Hepatocyte (in vitro differentiated cells): ENCODE measurements at regions not wholly inside any gene's neighbourhood (a gene's known extent, or its start where the extent isn't known, plus 50 kb on each side); places are given as distances from the start of the nearest gene placed in this dataset.

Source experiments
- DNase-seq: peaks from one replicate; pipeline ENCODE4 v3.0.0-alpha.2; 2016; ENCODE audit warnings: low spot score
- H2AFZ ChIP-seq: fragments of 200-600 bp; sonication (generic); 2 replicates; pipeline ENCODE4 v1.6.0; 2016; ENCODE audit warnings: antibody characterized with exemption, mild to moderate bottlenecking
- H3K27ac ChIP-seq: fragments of 200-600 bp; sonication (generic); 2 replicates; pipeline ENCODE4 v1.5.1; 2016; ENCODE audit warnings: mild to moderate bottlenecking
- H3K27me3 ChIP-seq: fragments of 200-600 bp; sonication (generic); 2 replicates; pipeline ENCODE4 v1.6.1; 2016
- H3K36me3 ChIP-seq: fragments of 200-600 bp; sonication (generic); replicated peaks from 2 replicates; pipeline ENCODE4 v1.5.1; 2016; ENCODE audit warnings: low read depth; ENCODE audit not compliant: insufficient read depth
- H3K4me1 ChIP-seq: fragments of 200-600 bp; sonication (generic); 2 replicates; pipeline ENCODE4 v1.5.1; 2016; ENCODE audit warnings: mild to moderate bottlenecking, moderate library complexity; ENCODE audit not compliant: insufficient read depth
- H3K4me2 ChIP-seq: fragments of 200-600 bp; sonication (generic); 2 replicates; pipeline ENCODE4 v1.6.0; 2016
- H3K4me3 ChIP-seq: fragments of 200-600 bp; sonication (generic); 2 replicates; pipeline ENCODE4 v1.5.1; 2016; ENCODE audit warnings: mild to moderate bottlenecking
- H3K79me2 ChIP-seq: fragments of 200-600 bp; sonication (generic); 2 replicates; pipeline ENCODE4 v1.6.0; 2017; ENCODE audit warnings: mild to moderate bottlenecking
- H3K9me2 ChIP-seq: fragments of 200-600 bp; sonication (generic); replicated peaks from 2 replicates; pipeline ENCODE4 v1.6.0; 2017; ENCODE audit warnings: mild to moderate bottlenecking; ENCODE audit not compliant: insufficient read depth
- H3K9me3 ChIP-seq: fragments of 200-600 bp; sonication (generic); 2 replicates; pipeline ENCODE4 v1.5.1; 2016; ENCODE audit warnings: low read depth, mild to moderate bottlenecking
- H4K20me1 ChIP-seq: fragments of 200-600 bp; sonication (generic); 2 replicates; pipeline ENCODE4 v1.6.0; 2016; ENCODE audit warnings: mild to moderate bottlenecking; ENCODE audit not compliant: insufficient read depth, poor library complexity, severe bottlenecking
- CTCF ChIP-seq: fragments of 200-600 bp; sonication (generic); IDR thresholded peaks from 2 replicates; pipeline ENCODE4 v1.5.1; 2016; ENCODE audit warnings: antibody characterized with exemption, mild to moderate bottlenecking; ENCODE audit not compliant: poor library complexity
- EZH2 ChIP-seq: fragments of 200-600 bp; sonication (generic); IDR thresholded peaks from 2 replicates; pipeline ENCODE4 v1.6.1; 2016; ENCODE audit warnings: antibody characterized with exemption, mild to moderate bottlenecking, borderline replicate concordance
- EZH2phosphoT487 ChIP-seq: fragments of 200-600 bp; sonication (generic); IDR thresholded peaks from one replicate; pipeline ENCODE4 v1.6.1; 2018; ENCODE audit warnings: antibody characterized with exemption, mild to moderate bottlenecking, low read depth, moderate library complexity; ENCODE audit not compliant: unreplicated experiment, severe bottlenecking
- WGBS: methylation state at CpG from one replicate; pipeline ENCODE4 v1.1.6; 2016; ENCODE audit warnings: low lambda C conversion rate; ENCODE audit errors: missing lambda C conversion rate; 5-methylcytosine and 5-hydroxymethylcytosine counted together

DNA sequence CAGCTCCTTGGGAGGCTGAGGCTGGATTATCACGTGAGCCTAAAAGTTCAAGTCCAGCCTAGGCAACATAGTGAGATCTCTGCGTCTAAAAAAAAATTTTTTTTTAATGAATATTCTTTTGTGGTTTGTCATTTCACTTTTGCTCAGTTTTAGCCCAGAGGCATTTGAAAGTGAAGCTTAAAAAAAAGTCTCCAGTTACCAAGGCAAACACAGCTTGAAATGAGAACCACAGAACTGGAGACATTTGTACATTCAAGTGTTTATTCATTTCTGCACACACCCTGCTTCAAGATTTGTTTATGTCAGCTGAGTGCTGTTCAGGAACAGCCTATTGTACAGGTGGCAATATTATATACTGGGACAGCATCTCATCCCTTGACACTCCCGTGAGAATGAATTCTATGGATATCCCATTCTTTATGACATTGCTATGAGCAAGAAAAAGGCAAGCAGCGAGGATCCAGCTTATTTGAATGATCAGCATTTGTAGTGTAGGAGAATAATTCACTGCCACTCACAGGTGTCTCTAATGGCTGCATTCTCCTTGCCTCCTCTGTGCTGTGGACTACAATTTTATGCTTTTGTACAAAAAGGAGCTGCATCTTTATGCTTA, 444.8 kb upstream of the GRM7 start:
- DNase-seq = no peak
- H3K9me2 ChIP-seq = no peaks in the 10 kb centered on the region
- no peaks in the 10 kb centered on the region for H3K27me3 ChIP-seq
- no peak overlapping the region for H2AFZ ChIP-seq
- H3K4me1 ChIP-seq = no peaks in the 10 kb centered on the region
- no peaks in the 10 kb centered on the region for H4K20me1 ChIP-seq
- no peaks in the 10 kb centered on the region for H3K79me2 ChIP-seq
- no peaks in the 10 kb centered on the region for H3K9me3 ChIP-seq
- TF ChIP-seq EZH2 = no peak
- no peak for TF ChIP-seq CTCF
- no peak for TF ChIP-seq EZH2phosphoT487
- H3K4me3 ChIP-seq = no peak overlapping the region
- no peak overlapping the region for H3K27ac ChIP-seq
- 82% methylated on average over 4 of the region's 4 CpGs for WGBS
- no peaks in the 10 kb centered on the region for H3K36me3 ChIP-seq
- no peak overlapping the region for H3K4me2 ChIP-seq

GRCh38 chr3:6417174-6417573, 443.7 kb upstream of the GRM7 start:
- TF ChIP-seq CTCF (no peak), EZH2 (no peak), EZH2phosphoT487 (no peak)
- 69% methylated on average over 4 of the region's 4 CpGs for WGBS
- no peaks in the 10 kb centered on the region for H4K20me1 ChIP-seq

GRCh38 chr3:6418485-6418884, 442.4 kb upstream of the GRM7 start:
- no peak for DNase-seq
- H3K27me3 ChIP-seq = no peaks in the 10 kb centered on the region
- no peaks in the 10 kb centered on the region for H3K36me3 ChIP-seq
- no peaks in the 10 kb centered on the region for H3K4me1 ChIP-seq
- H4K20me1 ChIP-seq = no peaks in the 10 kb centered on the region
- no peaks in the 10 kb centered on the region for H3K9me2 ChIP-seq
- no peak overlapping the region for H3K27ac ChIP-seq
- no peak overlapping the region for H3K4me3 ChIP-seq
- no peak overlapping the region for H3K4me2 ChIP-seq
- TF ChIP-seq EZH2 (no peak), CTCF (no peak), EZH2phosphoT487 (no peak)
- no peaks in the 10 kb centered on the region for H3K79me2 ChIP-seq
- H3K9me3 ChIP-seq = no peaks in the 10 kb centered on the region
- WGBS = 93% methylated on average over 1 of the region's 1 CpG
- H2AFZ ChIP-seq = no peak overlapping the region

More at GRCh38 chr3:6417174-6417573, 443.7 kb upstream of the GRM7 start:
- H3K9me3 ChIP-seq = no peaks in the 10 kb centered on the region
- H3K4me1 ChIP-seq = no peaks in the 10 kb centered on the region
- H3K27ac ChIP-seq = no peak overlapping the region
- H2AFZ ChIP-seq = no peak overlapping the region
- no peaks in the 10 kb centered on the region for H3K27me3 ChIP-seq
- no peaks in the 10 kb centered on the region for H3K9me2 ChIP-seq
- H3K36me3 ChIP-seq = no peaks in the 10 kb centered on the region
- H3K4me3 ChIP-seq = no peak overlapping the region
- H3K79me2 ChIP-seq = no peaks in the 10 kb centered on the region
- H3K4me2 ChIP-seq = no peak overlapping the region
- DNase-seq = no peak
